Osteoblast (primary cell): ENCODE measurements at regions not wholly inside any gene's neighbourhood (a gene's known extent, or its start where the extent isn't known, plus 50 kb on each side); places are given as distances from the start of the nearest gene placed in this dataset.

Source experiments
- DNase-seq: peaks from one replicate; pipeline ENCODE4 v3.0.0; 2011; ENCODE audit warnings: low spot score, mixed read lengths; ENCODE audit not compliant: insufficient read length; ENCODE audit errors: missing footprints
- H2AFZ ChIP-seq: 2 replicates; pipeline ENCODE4 v1.6.0; 2011; ENCODE audit warnings: mild to moderate bottlenecking, low read length
- H3K27ac ChIP-seq: 2 replicates; pipeline ENCODE4 v1.5.1; 2011; ENCODE audit warnings: mild to moderate bottlenecking, low read depth, low read length, moderate library complexity
- H3K27me3 ChIP-seq: 2 replicates; pipeline ENCODE4 v1.6.0; 2012; ENCODE audit warnings: mild to moderate bottlenecking, control low read depth, inconsistent platforms, low read length, moderate library complexity; ENCODE audit not compliant: insufficient read depth
- H3K36me3 ChIP-seq: 2 replicates; pipeline ENCODE4 v1.5.1; 2011; ENCODE audit warnings: mild to moderate bottlenecking, low read length, control low read depth, moderate library complexity; ENCODE audit not compliant: insufficient read depth
- H3K4me1 ChIP-seq: 2 replicates; pipeline ENCODE4 v1.5.1; 2011; ENCODE audit warnings: mild to moderate bottlenecking, low read length, control low read depth, moderate library complexity; ENCODE audit not compliant: insufficient read depth
- H3K4me2 ChIP-seq: 2 replicates; pipeline ENCODE4 v1.6.0; 2011; ENCODE audit warnings: mild to moderate bottlenecking, low read length; ENCODE audit not compliant: insufficient read depth
- H3K4me3 ChIP-seq: fragments of 200-600 bp; sonication (generic); 3 replicates; pipeline ENCODE4 v1.5.1; 2012; ENCODE audit warnings: mild to moderate bottlenecking, low read length, inconsistent platforms; ENCODE audit not compliant: insufficient read depth
- H3K79me2 ChIP-seq: 2 replicates; pipeline ENCODE4 v1.6.0; 2012; ENCODE audit warnings: mild to moderate bottlenecking, low read length, control low read depth, inconsistent platforms; ENCODE audit not compliant: insufficient read depth
- H3K9me3 ChIP-seq: 2 replicates; pipeline ENCODE4 v1.5.1; 2011; ENCODE audit warnings: low read depth, low read length, control low read depth
- H4K20me1 ChIP-seq: 2 replicates; pipeline ENCODE4 v1.6.0; 2012; ENCODE audit warnings: mild to moderate bottlenecking, low read length, control low read depth; ENCODE audit not compliant: insufficient read depth
- TF ChIP-seq, protein P1 (sequence below): IDR thresholded peaks from 2 replicates; pipeline ENCODE4 v1.5.1; 2011; ENCODE audit warnings: mild to moderate bottlenecking, low read depth, low read length, moderate library complexity; ENCODE audit errors: extremely low read depth

DNA sequence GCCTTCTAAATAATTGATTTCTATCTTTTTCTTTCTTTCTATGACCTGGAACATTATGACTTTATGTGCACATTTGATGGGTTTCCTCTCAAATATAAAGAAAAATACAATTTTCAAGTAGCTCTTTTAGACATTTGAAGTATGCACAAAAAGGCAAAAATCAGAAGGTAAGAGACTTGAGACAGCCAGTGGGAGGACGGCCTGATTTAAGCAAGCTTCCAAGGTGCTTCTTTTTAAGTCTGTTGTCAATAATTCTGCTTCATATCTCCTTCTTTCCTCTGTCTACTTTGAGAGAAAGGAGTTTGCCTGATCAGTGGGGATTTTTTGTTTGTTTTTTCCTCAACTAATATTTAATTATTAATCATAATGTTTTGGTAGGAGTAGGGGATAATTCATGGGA is 188.2 kb upstream of the ARHGAP20 start:
- Histone ChIP-seq H3K36me3 (no peaks in the 10 kb centered on the region), H3K4me1 (peaks cover 4% of the 10 kb centered on the region), H2AFZ (no peak overlapping the region), H3K79me2 (no peaks in the 10 kb centered on the region), H3K27me3 (no peaks in the 10 kb centered on the region), H3K4me2 (no peak overlapping the region), H3K4me3 (no peak overlapping the region), H3K27ac (no peak overlapping the region), H3K9me3 (no peaks in the 10 kb centered on the region), H4K20me1 (no peaks in the 10 kb centered on the region)
- TF ChIP-seq, protein P1, sequence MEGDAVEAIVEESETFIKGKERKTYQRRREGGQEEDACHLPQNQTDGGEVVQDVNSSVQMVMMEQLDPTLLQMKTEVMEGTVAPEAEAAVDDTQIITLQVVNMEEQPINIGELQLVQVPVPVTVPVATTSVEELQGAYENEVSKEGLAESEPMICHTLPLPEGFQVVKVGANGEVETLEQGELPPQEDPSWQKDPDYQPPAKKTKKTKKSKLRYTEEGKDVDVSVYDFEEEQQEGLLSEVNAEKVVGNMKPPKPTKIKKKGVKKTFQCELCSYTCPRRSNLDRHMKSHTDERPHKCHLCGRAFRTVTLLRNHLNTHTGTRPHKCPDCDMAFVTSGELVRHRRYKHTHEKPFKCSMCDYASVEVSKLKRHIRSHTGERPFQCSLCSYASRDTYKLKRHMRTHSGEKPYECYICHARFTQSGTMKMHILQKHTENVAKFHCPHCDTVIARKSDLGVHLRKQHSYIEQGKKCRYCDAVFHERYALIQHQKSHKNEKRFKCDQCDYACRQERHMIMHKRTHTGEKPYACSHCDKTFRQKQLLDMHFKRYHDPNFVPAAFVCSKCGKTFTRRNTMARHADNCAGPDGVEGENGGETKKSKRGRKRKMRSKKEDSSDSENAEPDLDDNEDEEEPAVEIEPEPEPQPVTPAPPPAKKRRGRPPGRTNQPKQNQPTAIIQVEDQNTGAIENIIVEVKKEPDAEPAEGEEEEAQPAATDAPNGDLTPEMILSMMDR: no peak
- no peak for DNase-seq

DNA sequence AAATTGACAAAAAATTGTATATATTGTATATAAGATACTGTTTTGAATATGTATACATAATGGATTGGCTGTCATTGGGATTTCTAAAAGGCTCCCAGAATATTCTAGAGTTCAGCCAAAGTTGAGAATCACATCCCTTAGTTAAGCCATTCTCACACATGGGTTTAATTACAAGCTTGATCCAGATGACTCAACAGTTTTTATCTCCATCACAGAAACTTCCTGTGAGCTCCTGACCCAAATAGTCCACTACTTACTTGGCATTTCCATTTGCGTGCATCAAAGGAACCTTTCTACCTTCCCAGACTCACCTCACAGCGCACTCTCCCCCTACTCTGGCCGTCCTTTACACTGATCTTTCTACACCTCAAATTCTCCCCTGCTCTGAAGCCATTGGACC is 184.8 kb upstream of the ARHGAP20 start:
- Histone ChIP-seq H2AFZ (no peak overlapping the region), H3K27me3 (no peaks in the 10 kb centered on the region), H3K79me2 (no peaks in the 10 kb centered on the region), H3K4me3 (no peak overlapping the region), H3K9me3 (no peaks in the 10 kb centered on the region), H3K4me1 (peaks cover 4% of the 10 kb centered on the region), H4K20me1 (no peaks in the 10 kb centered on the region), H3K4me2 (no peak overlapping the region), H3K36me3 (no peaks in the 10 kb centered on the region), H3K27ac (no peak overlapping the region)
- TF ChIP-seq, protein P1: no peak
- DNase-seq: no peak

- DNase-seq: no peak
- Histone ChIP-seq H3K4me3 (no peak overlapping the region), H3K79me2 (no peaks in the 10 kb centered on the region), H3K27ac (no peak overlapping the region), H4K20me1 (no peaks in the 10 kb centered on the region), H2AFZ (no peak overlapping the region), H3K27me3 (no peaks in the 10 kb centered on the region), H3K36me3 (no peaks in the 10 kb centered on the region), H3K4me2 (no peak overlapping the region), H3K9me3 (no peaks in the 10 kb centered on the region), H3K4me1 (peaks cover 4% of the 10 kb centered on the region)
- TF ChIP-seq, protein P1: no peak
Observed at GRCh38 chr11:110896358-110896757, 184.1 kb upstream of the ARHGAP20 start.

DNA sequence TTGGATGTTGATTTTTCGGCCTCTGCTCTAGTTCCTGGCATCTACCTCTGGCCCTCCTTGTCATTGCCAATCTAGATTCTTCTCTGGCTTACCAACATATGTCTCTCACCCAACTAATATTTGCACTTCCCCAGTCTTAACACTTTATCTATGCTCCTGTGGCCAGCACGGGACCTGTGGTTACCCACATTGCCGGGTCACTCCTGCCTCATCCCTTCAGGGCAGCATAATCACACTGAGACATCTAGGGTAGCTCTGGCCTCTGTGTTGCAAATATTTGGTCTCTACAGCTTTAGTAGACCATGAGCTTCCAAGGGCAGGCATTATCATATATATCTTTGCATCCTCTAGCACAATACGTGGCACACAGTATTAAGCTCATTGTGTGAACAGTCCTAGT is 182.0 kb upstream of the ARHGAP20 start:
- Histone ChIP-seq H3K27ac (no peak overlapping the region), H4K20me1 (no peaks in the 10 kb centered on the region), H3K4me2 (no peak overlapping the region), H3K27me3 (no peaks in the 10 kb centered on the region), H3K4me1 (peaks cover 4% of the 10 kb centered on the region), H3K36me3 (no peaks in the 10 kb centered on the region), H3K9me3 (no peaks in the 10 kb centered on the region), H2AFZ (no peak overlapping the region), H3K4me3 (no peak overlapping the region), H3K79me2 (no peaks in the 10 kb centered on the region)
- DNase-seq: no peak
- TF ChIP-seq, protein P1: no peak
